Lower lobe of right lung (tissue), 2 donors: ENCODE measurements at regions not wholly inside any gene's neighbourhood (a gene's known extent, or its start where the extent isn't known, plus 50 kb on each side); places are given as distances from the start of the nearest gene placed in this dataset.

Source experiments
- ATAC-seq, 2 donors: fragments of 200-7000 bp; cut with Tn5 transposase; one replicate each; pipeline ENCODE4 v1.9.1; 2020 to 2022; ENCODE audit warnings: mild to moderate bottlenecking in 2 of 2, moderate library complexity in 2 of 2
- DNase-seq: peaks from one replicate; pipeline ENCODE4 v3.0.0-alpha.2; 2020
- H3K27ac ChIP-seq: fragments of 200-600 bp; one replicate; pipeline ENCODE4 v1.8.0; 2022
- H3K27me3 ChIP-seq: fragments of 200-600 bp; one replicate; pipeline ENCODE4 v1.8.0; 2022; ENCODE audit warnings: low read depth
- H3K36me3 ChIP-seq: fragments of 200-600 bp; one replicate; pipeline ENCODE4 v1.8.0; 2022; ENCODE audit warnings: mild to moderate bottlenecking
- H3K4me1 ChIP-seq: fragments of 200-600 bp; one replicate; pipeline ENCODE4 v1.8.0; 2022
- H3K4me3 ChIP-seq: fragments of 200-600 bp; one replicate; pipeline ENCODE4 v1.8.0; 2022; ENCODE audit warnings: mild to moderate bottlenecking
- H3K9me3 ChIP-seq: fragments of 200-600 bp; one replicate; pipeline ENCODE4 v1.8.0; 2022
- intact Hi-C: fragments of 100-400 bp; cut with DNase I; formaldehyde crosslinking; loops from one replicate; pipeline ENCODE4 v1.11.0; 2022
- TF ChIP-seq, protein P1 (sequence below): fragments of 200-600 bp; IDR thresholded peaks from one replicate; pipeline ENCODE4 v1.8.0; 2022; ENCODE audit warnings: antibody characterized with exemption, mild to moderate bottlenecking
- donor health status: DM: no; HTN: yes; CAD: no; lungs with severe emphysema.

GRCh38 chr17:14552306-14552705 is 251.4 kb downstream of the HS3ST3B1 start:
- Histone ChIP-seq H3K27me3 (no peaks in the 10 kb centered on the region), H3K4me3 (no peak overlapping the region), H3K27ac (no peak overlapping the region), H3K9me3 (no peaks in the 10 kb centered on the region), H3K4me1 (no peaks in the 10 kb centered on the region), H3K36me3 (no peaks in the 10 kb centered on the region)
- ATAC-seq: no peak
- DNase-seq: no peak
- intact Hi-C loops: no loop called here
- TF ChIP-seq, protein P1, sequence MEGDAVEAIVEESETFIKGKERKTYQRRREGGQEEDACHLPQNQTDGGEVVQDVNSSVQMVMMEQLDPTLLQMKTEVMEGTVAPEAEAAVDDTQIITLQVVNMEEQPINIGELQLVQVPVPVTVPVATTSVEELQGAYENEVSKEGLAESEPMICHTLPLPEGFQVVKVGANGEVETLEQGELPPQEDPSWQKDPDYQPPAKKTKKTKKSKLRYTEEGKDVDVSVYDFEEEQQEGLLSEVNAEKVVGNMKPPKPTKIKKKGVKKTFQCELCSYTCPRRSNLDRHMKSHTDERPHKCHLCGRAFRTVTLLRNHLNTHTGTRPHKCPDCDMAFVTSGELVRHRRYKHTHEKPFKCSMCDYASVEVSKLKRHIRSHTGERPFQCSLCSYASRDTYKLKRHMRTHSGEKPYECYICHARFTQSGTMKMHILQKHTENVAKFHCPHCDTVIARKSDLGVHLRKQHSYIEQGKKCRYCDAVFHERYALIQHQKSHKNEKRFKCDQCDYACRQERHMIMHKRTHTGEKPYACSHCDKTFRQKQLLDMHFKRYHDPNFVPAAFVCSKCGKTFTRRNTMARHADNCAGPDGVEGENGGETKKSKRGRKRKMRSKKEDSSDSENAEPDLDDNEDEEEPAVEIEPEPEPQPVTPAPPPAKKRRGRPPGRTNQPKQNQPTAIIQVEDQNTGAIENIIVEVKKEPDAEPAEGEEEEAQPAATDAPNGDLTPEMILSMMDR: no peak

- DNase-seq (no peak), ATAC-seq (no peak)
- no peaks in the 10 kb centered on the region for H3K27me3 ChIP-seq
- H3K36me3 ChIP-seq: no peaks in the 10 kb centered on the region
- H3K4me1 ChIP-seq: no peaks in the 10 kb centered on the region
- TF ChIP-seq, protein P1: no peak
- intact Hi-C loops: no loop called here
- no peaks in the 10 kb centered on the region for H3K9me3 ChIP-seq
- H3K27ac ChIP-seq: no peak overlapping the region
- H3K4me3 ChIP-seq: no peak overlapping the region
Measured at GRCh38 chr17:14547556-14547955, 246.7 kb downstream of the HS3ST3B1 start.

DNA sequence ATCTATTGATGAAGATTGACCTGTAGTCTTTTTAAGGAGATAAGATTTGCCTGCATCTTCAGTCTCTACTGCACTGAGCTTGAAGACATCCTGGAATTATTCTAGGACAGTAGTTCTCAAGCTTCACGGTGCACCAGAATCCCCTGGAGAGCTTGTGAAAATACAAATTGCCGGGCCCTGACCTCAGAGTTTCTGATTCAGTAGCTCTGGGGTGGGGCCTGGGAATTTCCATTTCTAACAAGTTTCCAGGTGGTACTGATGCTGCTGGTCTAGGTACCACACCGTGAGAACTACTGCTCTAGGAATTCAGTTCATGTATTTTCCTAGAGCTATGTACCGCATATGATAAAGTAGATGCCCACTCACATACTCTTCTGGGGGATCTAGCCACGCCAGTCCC is 246.1 kb downstream of the HS3ST3B1 start:
- no peak for ATAC-seq
- no peaks in the 10 kb centered on the region for H3K4me1 ChIP-seq

GRCh38 chr17:14545156-14545906 is 244.4 kb downstream of the HS3ST3B1 start:
- DNase-seq: no peak
- H3K9me3 ChIP-seq: no peaks in the 10 kb centered on the region
- ATAC-seq: no peak

More for the DNA sequence above, 246.1 kb downstream of the HS3ST3B1 start:
- Histone ChIP-seq H3K9me3 (no peaks in the 10 kb centered on the region), H3K4me3 (no peak overlapping the region), H3K27ac (no peak overlapping the region), H3K36me3 (no peaks in the 10 kb centered on the region), H3K27me3 (no peaks in the 10 kb centered on the region)
- intact Hi-C loops: no loop called here
- no peak for DNase-seq
- TF ChIP-seq, protein P1: no peak

DNA sequence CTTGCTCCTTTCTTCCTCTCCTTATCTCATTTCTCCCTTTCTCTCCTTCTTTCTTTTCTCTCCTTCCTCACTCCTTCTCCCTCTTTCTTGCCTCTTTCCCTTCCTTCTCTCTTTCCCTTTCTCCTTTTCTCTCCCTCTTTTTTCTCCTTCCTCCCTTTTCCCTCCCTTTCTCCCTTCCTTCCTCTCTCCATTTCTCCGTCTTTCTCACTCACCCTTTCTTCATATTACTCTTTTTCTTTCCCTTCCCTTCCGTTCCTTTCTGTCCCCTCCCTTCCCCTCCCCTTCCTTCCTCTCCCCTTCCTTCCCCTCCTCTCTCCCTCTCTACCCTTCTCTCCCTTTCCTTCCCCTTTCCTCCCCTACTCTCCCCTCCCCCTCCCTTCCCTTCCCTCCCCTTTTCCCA is 240.8 kb downstream of the HS3ST3B1 start:
- Histone ChIP-seq H3K9me3 (no peaks in the 10 kb centered on the region), H3K27ac (no peak overlapping the region), H3K4me3 (no peak overlapping the region), H3K27me3 (no peaks in the 10 kb centered on the region), H3K4me1 (no peaks in the 10 kb centered on the region), H3K36me3 (no peaks in the 10 kb centered on the region)
- TF ChIP-seq, protein P1: no peak
- no peak for DNase-seq
- no peak for ATAC-seq
- intact Hi-C loops: no loop called here

More at GRCh38 chr17:14545156-14545906, 244.4 kb downstream of the HS3ST3B1 start:
- H3K4me3 ChIP-seq: no peak overlapping the region
- H3K36me3 ChIP-seq: no peaks in the 10 kb centered on the region
- H3K27ac ChIP-seq: no peak overlapping the region
- intact Hi-C loops: no loop called here
- H3K27me3 ChIP-seq: no peaks in the 10 kb centered on the region
- no peaks in the 10 kb centered on the region for H3K4me1 ChIP-seq
- TF ChIP-seq, protein P1: no peak
